ENCODE measurements at regions not wholly inside any gene's neighbourhood (a gene's known extent, or its start where the extent isn't known, plus 50 kb on each side); places are given as distances from the start of the nearest gene placed in this dataset.

DNA sequence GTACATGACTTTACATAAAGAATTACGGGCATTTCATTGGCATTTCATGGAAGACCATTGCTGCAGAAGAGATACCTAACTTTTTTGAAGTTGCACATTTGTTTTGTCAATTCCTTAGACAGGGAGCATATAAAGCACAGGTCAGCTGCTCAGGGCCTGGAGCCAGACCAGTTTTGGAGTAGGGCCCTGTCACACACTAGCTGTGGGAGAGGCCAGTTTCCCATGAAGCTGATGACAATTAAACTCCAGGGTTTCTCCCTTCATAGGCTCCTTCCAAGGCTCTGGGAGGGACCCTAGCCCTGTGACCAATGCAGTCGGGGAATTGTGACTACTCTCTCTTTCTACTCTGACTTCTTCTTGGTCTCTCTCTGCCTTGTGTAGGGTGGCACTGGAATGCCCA, 107.3 kb upstream of the SELENOK start:
- TF ChIP-seq, protein P1, sequence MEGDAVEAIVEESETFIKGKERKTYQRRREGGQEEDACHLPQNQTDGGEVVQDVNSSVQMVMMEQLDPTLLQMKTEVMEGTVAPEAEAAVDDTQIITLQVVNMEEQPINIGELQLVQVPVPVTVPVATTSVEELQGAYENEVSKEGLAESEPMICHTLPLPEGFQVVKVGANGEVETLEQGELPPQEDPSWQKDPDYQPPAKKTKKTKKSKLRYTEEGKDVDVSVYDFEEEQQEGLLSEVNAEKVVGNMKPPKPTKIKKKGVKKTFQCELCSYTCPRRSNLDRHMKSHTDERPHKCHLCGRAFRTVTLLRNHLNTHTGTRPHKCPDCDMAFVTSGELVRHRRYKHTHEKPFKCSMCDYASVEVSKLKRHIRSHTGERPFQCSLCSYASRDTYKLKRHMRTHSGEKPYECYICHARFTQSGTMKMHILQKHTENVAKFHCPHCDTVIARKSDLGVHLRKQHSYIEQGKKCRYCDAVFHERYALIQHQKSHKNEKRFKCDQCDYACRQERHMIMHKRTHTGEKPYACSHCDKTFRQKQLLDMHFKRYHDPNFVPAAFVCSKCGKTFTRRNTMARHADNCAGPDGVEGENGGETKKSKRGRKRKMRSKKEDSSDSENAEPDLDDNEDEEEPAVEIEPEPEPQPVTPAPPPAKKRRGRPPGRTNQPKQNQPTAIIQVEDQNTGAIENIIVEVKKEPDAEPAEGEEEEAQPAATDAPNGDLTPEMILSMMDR (IDR thresholded peaks at IDR 0.05) = no peak
- no peak for TF ChIP-seq ZFX (IDR thresholded peaks at IDR 0.05; ENCODE audit: borderline replicate concordance)

Data from 22Rv1 (cell line).